ENCODE measurements at regions not wholly inside any gene's neighbourhood (a gene's known extent, or its start where the extent isn't known, plus 50 kb on each side); places are given as distances from the start of the nearest gene placed in this dataset.

- no peak for TF ChIP-seq CTCF (IDR thresholded peaks at IDR 0.05; ENCODE audit: insufficient read depth, low read depth, low read length)
Observed at GRCh38 chr3:67846166-67846565, 191.8 kb upstream of the SUCLG2 start.

GRCh38 chr3:67832817-67833216, 178.4 kb upstream of the SUCLG2 start:
- no peak overlapping the region for H3K4me3 ChIP-seq (ENCODE audit: low read depth, low read length)
- DNase-seq (ENCODE audit: low read depth): no peak

More at GRCh38 chr3:67846166-67846565, 191.8 kb upstream of the SUCLG2 start:
- H3K4me3 ChIP-seq (ENCODE audit: low read depth, low read length): no peak overlapping the region
- DNase-seq (ENCODE audit: low read depth): no peak

GRCh38 chr3:67831262-67831661, 176.8 kb upstream of the SUCLG2 start:
- H3K4me3 ChIP-seq (ENCODE audit: low read depth, low read length): no peak overlapping the region
- no peak for DNase-seq (ENCODE audit: low read depth)
- no peak for TF ChIP-seq CTCF (IDR thresholded peaks at IDR 0.05; ENCODE audit: insufficient read depth, low read depth, low read length)

More at GRCh38 chr3:67832817-67833216, 178.4 kb upstream of the SUCLG2 start:
- TF ChIP-seq CTCF (IDR thresholded peaks at IDR 0.05; ENCODE audit: insufficient read depth, low read depth, low read length): no peak

GRCh38 chr3:67828486-67829010, 174.1 kb upstream of the SUCLG2 start:
- no peak overlapping the region for H3K4me3 ChIP-seq (ENCODE audit: low read depth, low read length)
- no peak for TF ChIP-seq CTCF (IDR thresholded peaks at IDR 0.05; ENCODE audit: insufficient read depth, low read depth, low read length)
- no peak for DNase-seq (ENCODE audit: low read depth)

GRCh38 chr3:67821135-67821534, 166.7 kb upstream of the SUCLG2 start:
- H3K4me3 ChIP-seq (ENCODE audit: low read depth, low read length): no peak overlapping the region
- DNase-seq (ENCODE audit: low read depth): no peak
- no peak for TF ChIP-seq CTCF (IDR thresholded peaks at IDR 0.05; ENCODE audit: insufficient read depth, low read depth, low read length)

- TF ChIP-seq CTCF (IDR thresholded peaks at IDR 0.05; ENCODE audit: insufficient read depth, low read depth, low read length): peak; percentile 49
- DNase-seq (ENCODE audit: low read depth): no peak
- H3K4me3 ChIP-seq (ENCODE audit: low read depth, low read length): no peak overlapping the region
Observed at GRCh38 chr3:67819447-67819846, 165.0 kb upstream of the SUCLG2 start.

GRCh38 chr3:67809370-67809935, 155.0 kb upstream of the SUCLG2 start:
- no peak overlapping the region for H3K4me3 ChIP-seq (ENCODE audit: low read depth, low read length)
- no peak for DNase-seq (ENCODE audit: low read depth)
- no peak for TF ChIP-seq CTCF (IDR thresholded peaks at IDR 0.05; ENCODE audit: insufficient read depth, low read depth, low read length)
